ENCODE measurements at regions not wholly inside any gene's neighbourhood (a gene's known extent, or its start where the extent isn't known, plus 50 kb on each side); places are given as distances from the start of the nearest gene placed in this dataset.
A peak's percentile ranks its signal among the peaks of the same experiment; 100 is the strongest.

- H3K4me3 ChIP-seq, result no peak overlapping the region
- DNase-seq (ENCODE audit: extremely low spot score in 2 of 2), result no peak
- H3K27me3 ChIP-seq, result no peaks in the 10 kb centered on the region
- H3K9me3 ChIP-seq, result no peaks in the 10 kb centered on the region
- no peak overlapping the region for H3K27ac ChIP-seq
- TF ChIP-seq POLR2A (IDR thresholded peaks at IDR 0.05), result no peak
- TF ChIP-seq CTCF (IDR thresholded peaks at IDR 0.05), result no peak
- TF ChIP-seq POLR2AphosphoS5 (IDR thresholded peaks at IDR 0.05; ENCODE audit: insufficient read depth in 1 of 2, low read depth in 1 of 2), result no peak
- H3K4me1 ChIP-seq, result peaks cover 35% of the 10 kb centered on the region
- intact Hi-C loops (cut with DNase I), result no loop called here
- H3K36me3 ChIP-seq, result no peaks in the 10 kb centered on the region
Observed at GRCh38 chr12:27187697-27188096, 56.4 kb upstream of the STK38L start.

GRCh38 chr12:27190761-27191160 lies 53.3 kb upstream of the STK38L start:
- H3K27me3 ChIP-seq, result no peaks in the 10 kb centered on the region
- H3K36me3 ChIP-seq, result no peaks in the 10 kb centered on the region
- no peak overlapping the region for H3K4me3 ChIP-seq
- peak overlapping the region; percentile 70 for H3K27ac ChIP-seq
- H3K9me3 ChIP-seq, result no peaks in the 10 kb centered on the region
- peaks cover 45% of the 10 kb centered on the region for H3K4me1 ChIP-seq
- no peak for TF ChIP-seq POLR2A (IDR thresholded peaks at IDR 0.05)
- TF ChIP-seq CTCF (IDR thresholded peaks at IDR 0.05), result no peak
- TF ChIP-seq POLR2AphosphoS5 (IDR thresholded peaks at IDR 0.05; ENCODE audit: insufficient read depth in 1 of 2, low read depth in 1 of 2), result peak in 1 of 2 donors; percentile 37
- intact Hi-C loops (cut with DNase I), result loop anchor here (10.0 kb wide), 1 partner anchor 54 kb away; the partner anchor contains the start of gene STK38L
- DNase-seq (ENCODE audit: extremely low spot score in 2 of 2), result no peak

- DNase-seq (ENCODE audit: extremely low spot score in 2 of 2), result no peak
- intact Hi-C loops (cut with DNase I), result loop anchor here (10.0 kb wide), 1 partner anchor 53 kb away; the partner anchor contains the start of gene STK38L
- Histone ChIP-seq H3K4me1 (peaks cover 38% of the 10 kb centered on the region), H3K4me3 (no peak overlapping the region), H3K27me3 (no peaks in the 10 kb centered on the region), H3K9me3 (no peaks in the 10 kb centered on the region), H3K36me3 (no peaks in the 10 kb centered on the region), H3K27ac (peak overlapping the region; percentile 70)
- TF ChIP-seq POLR2AphosphoS5 (IDR thresholded peaks at IDR 0.05; ENCODE audit: insufficient read depth in 1 of 2, low read depth in 1 of 2), result no peak
- TF ChIP-seq POLR2A (IDR thresholded peaks at IDR 0.05), result no peak
- TF ChIP-seq CTCF (IDR thresholded peaks at IDR 0.05), result no peak
Observed at GRCh38 chr12:27191531-27191930, 52.6 kb upstream of the STK38L start.

GRCh38 chr12:27192118-27192802 lies 51.8 kb upstream of the STK38L start:
- Histone ChIP-seq H3K36me3 (no peaks in the 10 kb centered on the region), H3K27ac (peak overlapping the region; percentile 70), H3K4me3 (no peak overlapping the region), H3K4me1 (peaks cover 34% of the 10 kb centered on the region), H3K9me3 (no peaks in the 10 kb centered on the region), H3K27me3 (no peaks in the 10 kb centered on the region)
- intact Hi-C loops (cut with DNase I), result loop anchor here (10.0 kb wide), 1 partner anchor 53 kb away; the partner anchor contains the start of gene STK38L
- DNase-seq (ENCODE audit: extremely low spot score in 2 of 2), result no peak
- no peak for TF ChIP-seq POLR2A (IDR thresholded peaks at IDR 0.05)
- TF ChIP-seq CTCF (IDR thresholded peaks at IDR 0.05), result no peak
- no peak for TF ChIP-seq POLR2AphosphoS5 (IDR thresholded peaks at IDR 0.05; ENCODE audit: insufficient read depth in 1 of 2, low read depth in 1 of 2)

GRCh38 chr12:27193106-27193505 lies 51.0 kb upstream of the STK38L start:
- H3K4me3 ChIP-seq, result no peak overlapping the region
- peak overlapping the region; percentile 70 for H3K27ac ChIP-seq
- no peak for TF ChIP-seq POLR2A (IDR thresholded peaks at IDR 0.05)
- TF ChIP-seq CTCF (IDR thresholded peaks at IDR 0.05), result no peak
- no peak for TF ChIP-seq POLR2AphosphoS5 (IDR thresholded peaks at IDR 0.05; ENCODE audit: insufficient read depth in 1 of 2, low read depth in 1 of 2)
- DNase-seq (ENCODE audit: extremely low spot score in 2 of 2), result no peak
- H3K36me3 ChIP-seq, result no peaks in the 10 kb centered on the region
- intact Hi-C loops (cut with DNase I), result loop anchor here (10.0 kb wide), 1 partner anchor 52 kb away; the partner anchor contains the start of gene STK38L
- H3K27me3 ChIP-seq, result no peaks in the 10 kb centered on the region
- H3K9me3 ChIP-seq, result no peaks in the 10 kb centered on the region
- H3K4me1 ChIP-seq, result peaks cover 34% of the 10 kb centered on the region
